ENCODE measurements at regions not wholly inside any gene's neighbourhood (a gene's known extent, or its start where the extent isn't known, plus 50 kb on each side); places are given as distances from the start of the nearest gene placed in this dataset.

- no peaks in the 10 kb centered on the region for H3K9me3 ChIP-seq
- no peaks in the 10 kb centered on the region for H3K27me3 ChIP-seq (ENCODE audit: insufficient read depth)
- no peaks in the 10 kb centered on the region for H3K9me2 ChIP-seq
- no peak for DNase-seq
- no peak overlapping the region for H3K27ac ChIP-seq (ENCODE audit: low read depth in 2 of 2, low read length in 1 of 2)
- 55% methylated on average over 5 of the region's 5 CpGs for WGBS (ENCODE audit: low lambda C conversion rate)
- ChIA-PET POLR2A (no interaction called here), CTCF (interaction anchor here (1.2 kb wide), 2 partner anchors 11 to 23 kb away, joined by 3 to 4 read pairs; no protein-coding TSS in a partner anchor)
- H3K9ac ChIP-seq: no peak overlapping the region
- H4K20me1 ChIP-seq (ENCODE audit: insufficient read depth): no peaks in the 10 kb centered on the region
- H3K36me3 ChIP-seq (replicated peaks in 1 of 2; ENCODE audit: control insufficient read depth in 1 of 2, insufficient read depth in 2 of 2, low read length in 1 of 2): no peaks in the 10 kb centered on the region
- H2AFZ ChIP-seq (ENCODE audit: low read depth): no peak overlapping the region
- no peak overlapping the region for H3K4me3 ChIP-seq (ENCODE audit: low read depth in 2 of 2, low read length in 1 of 2)
- no peak overlapping the region for H3K4me2 ChIP-seq
- H3K79me2 ChIP-seq (ENCODE audit: insufficient read depth): no peaks in the 10 kb centered on the region
- H3F3A ChIP-seq (replicated peaks; ENCODE audit: insufficient read depth): no peaks in the 10 kb centered on the region
- no peaks in the 10 kb centered on the region for H3K4me1 ChIP-seq (ENCODE audit: control insufficient read depth in 1 of 2, insufficient read depth in 2 of 2, low read depth in 1 of 2, low read length in 1 of 2)
- TF ChIP-seq NFIC (IDR thresholded peaks at IDR 0.05; ENCODE audit: borderline replicate concordance) (no peak), GABPA (IDR thresholded peaks at IDR 0.05; ENCODE audit: low read depth) (no peak), CHD2 (IDR thresholded peaks at IDR 0.05; ENCODE audit: low read length, partially characterized antibody) (no peak), FOXJ3 (CRISPR knock-in tag; IDR thresholded peaks at IDR 0.05) (no peak), RCOR1 (IDR thresholded peaks at IDR 0.05; ENCODE audit: low read length) (no peak), SIN3A (IDR thresholded peaks at IDR 0.05; ENCODE audit: borderline replicate concordance, low read depth, low read length) (no peak), GATA2 (CRISPR knock-in tag; IDR thresholded peaks at IDR 0.05) (no peak), REST (IDR thresholded peaks at IDR 0.05; ENCODE audit: low read depth, low read length) (no peak), MXI1 (IDR thresholded peaks at IDR 0.05; ENCODE audit: low read depth, low read length) (no peak), MEF2A (IDR thresholded peaks at IDR 0.05; ENCODE audit: borderline replicate concordance, low read depth) (no peak), FOXM1 (IDR thresholded peaks at IDR 0.05; ENCODE audit: low read depth) (no peak), JUND (IDR thresholded peaks at IDR 0.05) (no peak), NRF1 (IDR thresholded peaks at IDR 0.05; ENCODE audit: low read depth, low read length) (no peak)
- TF ChIP-seq, protein P1, sequence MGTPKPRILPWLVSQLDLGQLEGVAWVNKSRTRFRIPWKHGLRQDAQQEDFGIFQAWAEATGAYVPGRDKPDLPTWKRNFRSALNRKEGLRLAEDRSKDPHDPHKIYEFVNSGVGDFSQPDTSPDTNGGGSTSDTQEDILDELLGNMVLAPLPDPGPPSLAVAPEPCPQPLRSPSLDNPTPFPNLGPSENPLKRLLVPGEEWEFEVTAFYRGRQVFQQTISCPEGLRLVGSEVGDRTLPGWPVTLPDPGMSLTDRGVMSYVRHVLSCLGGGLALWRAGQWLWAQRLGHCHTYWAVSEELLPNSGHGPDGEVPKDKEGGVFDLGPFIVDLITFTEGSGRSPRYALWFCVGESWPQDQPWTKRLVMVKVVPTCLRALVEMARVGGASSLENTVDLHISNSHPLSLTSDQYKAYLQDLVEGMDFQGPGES (IDR thresholded peaks at IDR 0.05; ENCODE audit: low read depth, low read length): no peak
- TF ChIP-seq, protein P2, sequence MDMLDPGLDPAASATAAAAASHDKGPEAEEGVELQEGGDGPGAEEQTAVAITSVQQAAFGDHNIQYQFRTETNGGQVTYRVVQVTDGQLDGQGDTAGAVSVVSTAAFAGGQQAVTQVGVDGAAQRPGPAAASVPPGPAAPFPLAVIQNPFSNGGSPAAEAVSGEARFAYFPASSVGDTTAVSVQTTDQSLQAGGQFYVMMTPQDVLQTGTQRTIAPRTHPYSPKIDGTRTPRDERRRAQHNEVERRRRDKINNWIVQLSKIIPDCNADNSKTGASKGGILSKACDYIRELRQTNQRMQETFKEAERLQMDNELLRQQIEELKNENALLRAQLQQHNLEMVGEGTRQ (IDR thresholded peaks at IDR 0.05; ENCODE audit: borderline replicate concordance, low read depth, low read length): no peak
Observed at GRCh38 chr6:14552891-14553290, 435.3 kb downstream of the CD83 start.

Measured in SK-N-SH (cell line).